IMR-90 (cell line): ENCODE measurements at regions not wholly inside any gene's neighbourhood (a gene's known extent, or its start where the extent isn't known, plus 50 kb on each side); places are given as distances from the start of the nearest gene placed in this dataset.

Source experiments
- ATAC-seq: fragments of 200-7000 bp; cut with Tn5 transposase; 2 replicates; pipeline ENCODE4 v1.9.1; 2020; ENCODE audit warnings: low read depth, mild to moderate bottlenecking, moderate library complexity
- BruUV-seq: library from RNA; stranded (reverse); fragments of 400-500 nt; replicated peaks from 2 replicates; lab custom pipeline; 2021; lab: Mats Ljungman, UMichigan
- CTCF ChIA-PET: fragments of 300-600 bp; formaldehyde crosslinking; extraction: SDS; loops from one replicate; lab custom pipeline; 2021; ENCODE audit warnings: antibody characterized with exemption; lab: Yijun Ruan, JAX
- POLR2A ChIA-PET: fragments of 300-600 bp; sonication (Branson Sonifier 250); formaldehyde crosslinking; loops from one replicate; lab custom pipeline; 2022; ENCODE audit warnings: antibody characterized with exemption; ENCODE audit not compliant: unreplicated experiment; lab: Charles Lee
- DNase-seq: peaks from one replicate; pipeline ENCODE4 v3.0.0; 2013
- H2AFZ ChIP-seq: replicated peaks from 2 replicates; pipeline ENCODE3; 2013; ENCODE audit warnings: low read length, mild to moderate bottlenecking; ENCODE audit not compliant: poor library complexity
- H2AK5ac ChIP-seq: 2 replicates; pipeline ENCODE4 v1.6.1; 2013; ENCODE audit warnings: low read depth, low read length, inconsistent platforms
- H2AK9ac ChIP-seq: replicated peaks from 2 replicates; pipeline ENCODE3; 2013; ENCODE audit warnings: mild to moderate bottlenecking, low read depth, low read length, moderate library complexity; ENCODE audit not compliant: poor library complexity
- H2BK120ac ChIP-seq: 2 replicates; pipeline ENCODE4 v1.6.1; 2013; ENCODE audit warnings: low read depth, low read length, inconsistent platforms
- H2BK15ac ChIP-seq: 3 replicates; pipeline ENCODE4 v1.6.1; 2013; ENCODE audit warnings: low read depth, low read length, inconsistent platforms
- H2BK20ac ChIP-seq: 2 replicates; pipeline ENCODE4 v1.6.1; 2013; ENCODE audit warnings: low read depth, mild to moderate bottlenecking, inconsistent platforms, low read length, moderate library complexity
- H2BK5ac ChIP-seq: 2 replicates; pipeline ENCODE4 v1.6.1; 2013; ENCODE audit warnings: mild to moderate bottlenecking, low read depth, low read length, inconsistent platforms; ENCODE audit not compliant: poor library complexity, severe bottlenecking
- H3K14ac ChIP-seq: replicated peaks from 2 replicates; pipeline ENCODE4 v1.6.1; 2013; ENCODE audit warnings: low read depth, low read length, inconsistent platforms
- H3K18ac ChIP-seq: 2 replicates; pipeline ENCODE4 v1.6.1; 2013; ENCODE audit warnings: low read depth, low read length, control low read depth
- H3K23ac ChIP-seq: 2 replicates; pipeline ENCODE4 v1.6.1; 2013; ENCODE audit warnings: low read depth, low read length, inconsistent platforms
- H3K27ac ChIP-seq: 2 replicates; pipeline ENCODE4 v1.5.1; 2013; ENCODE audit warnings: mild to moderate bottlenecking, control low read depth, low read length; ENCODE audit not compliant: insufficient read depth
- H3K27me3 ChIP-seq: 2 replicates; pipeline ENCODE4 v1.6.1; 2013; ENCODE audit warnings: low read length; ENCODE audit not compliant: control insufficient read depth, insufficient read depth
- H3K36me3 ChIP-seq: 2 replicates; pipeline ENCODE4 v1.6.1; 2013; ENCODE audit warnings: low read length, mixed read lengths; ENCODE audit not compliant: control insufficient read depth, insufficient read depth
- H3K4ac ChIP-seq: 2 replicates; pipeline ENCODE4 v1.6.1; 2013; ENCODE audit warnings: low read depth, low read length, inconsistent platforms
- H3K4me1 ChIP-seq: 2 replicates; pipeline ENCODE4 v1.6.1; 2013; ENCODE audit warnings: low read length, mixed read lengths; ENCODE audit not compliant: control insufficient read depth, insufficient read depth
- H3K4me2 ChIP-seq: 2 replicates; pipeline ENCODE4 v1.6.1; 2013; ENCODE audit warnings: low read depth, mild to moderate bottlenecking, control low read depth, low read length, moderate library complexity
- H3K4me3 ChIP-seq: 2 replicates; pipeline ENCODE4 v1.5.1; 2013; ENCODE audit warnings: low read depth, mild to moderate bottlenecking, control low read depth, low read length, moderate library complexity; ENCODE audit not compliant: insufficient read depth
- H3K56ac ChIP-seq: 2 replicates; pipeline ENCODE4 v1.6.1; 2013; ENCODE audit warnings: low read length, inconsistent platforms; ENCODE audit not compliant: insufficient read depth; ENCODE audit errors: extremely low read depth
- H3K79me1 ChIP-seq, 2 experiments: 2 replicates each; pipeline ENCODE4 v1.6.1; 2013; ENCODE audit warnings: low read length in 2 of 2, inconsistent platforms in 1 of 2, low read depth in 1 of 2
- H3K9ac ChIP-seq: 2 replicates; pipeline ENCODE4 v1.6.1; 2013; ENCODE audit warnings: low read depth, low read length, control low read depth
- H3K9me1 ChIP-seq: 2 replicates; pipeline ENCODE4 v1.6.1; 2013; ENCODE audit warnings: low read length, inconsistent platforms; ENCODE audit not compliant: insufficient read depth
- H3K9me3 ChIP-seq: 2 replicates; pipeline ENCODE4 v1.6.1; 2013; ENCODE audit warnings: low read length; ENCODE audit not compliant: control insufficient read depth, insufficient read depth
- H4K20me1 ChIP-seq: 2 replicates; pipeline ENCODE4 v1.6.1; 2013; ENCODE audit warnings: low read length, inconsistent platforms; ENCODE audit not compliant: insufficient read depth
- H4K5ac ChIP-seq: 2 replicates; pipeline ENCODE4 v1.6.1; 2013; ENCODE audit warnings: mild to moderate bottlenecking, low read depth, low read length, control low read depth
- H4K8ac ChIP-seq, 2 experiments: 2 replicates each; pipeline ENCODE4 v1.6.1; 2013; ENCODE audit warnings: low read depth in 2 of 2, low read length in 2 of 2, control low read depth in 1 of 2, inconsistent platforms in 1 of 2
- H4K91ac ChIP-seq: 2 replicates; pipeline ENCODE4 v1.6.1; 2013; ENCODE audit warnings: low read depth, low read length, inconsistent platforms; ENCODE audit not compliant: insufficient read depth
- CEBPB ChIP-seq: IDR thresholded peaks from 2 replicates; pipeline ENCODE4 v1.6.1; 2012; ENCODE audit warnings: low read depth, low read length, improper control_type of control experiment
- CTCF ChIP-seq: conservative IDR thresholded peaks from 2 replicates; pipeline ENCODE4 v1.5.1; 2012; ENCODE audit warnings: mild to moderate bottlenecking, low read depth, low read length, improper control_type of control experiment
- MAFK ChIP-seq: IDR thresholded peaks from 2 replicates; pipeline ENCODE4 v1.6.1; 2012; ENCODE audit warnings: low read depth, low read length, improper control_type of control experiment
- MXI1 ChIP-seq: IDR thresholded peaks from 2 replicates; pipeline ENCODE4 v1.6.1; 2012; ENCODE audit warnings: low read depth, mild to moderate bottlenecking, low read length, moderate library complexity, borderline replicate concordance
- RAD21 ChIP-seq: IDR thresholded peaks from 2 replicates; pipeline ENCODE4 v1.6.1; 2012; ENCODE audit warnings: low read length, improper control_type of control experiment
- RCOR1 ChIP-seq: IDR thresholded peaks from 2 replicates; pipeline ENCODE4 v1.6.1; 2012; ENCODE audit warnings: mild to moderate bottlenecking, low read length, improper control_type of control experiment; ENCODE audit not compliant: insufficient replicate concordance
- RFX5 ChIP-seq: IDR thresholded peaks from 2 replicates; pipeline ENCODE4 v1.8.0; 2012; ENCODE audit warnings: low read depth, mild to moderate bottlenecking, low read length, moderate library complexity
- WGBS, 2 experiments: methylation state at CpG; one replicate each; pipeline versions ENCODE4 v1.1.5 to v1.1.7; 2013; ENCODE audit warnings: missing lambda C conversion rate in 2 of 2; ENCODE audit not compliant: insufficient read length in 1 of 2; ENCODE audit errors: extremely low coverage in 2 of 2; 5-methylcytosine and 5-hydroxymethylcytosine counted together
- dilution Hi-C: fragments of 300-500 bp; cut with HindIII; formaldehyde crosslinking; loops from one replicate; pipeline ENCODE4 v1.14.3; 2018; ENCODE audit warnings: low sequenced_read_pairs; ENCODE audit not compliant: unreplicated experiment
- in situ Hi-C: fragments of 300-500 bp; cut with MboI; formaldehyde crosslinking; loops from 3 replicates; pipeline ENCODE4 v1.14.3; 2019; ENCODE audit warnings: low sequenced_read_pairs, inconsistent platforms, mixed read lengths
- intact Hi-C: fragments of 100-400 bp; cut with micrococcal nuclease; formaldehyde crosslinking; loops from 2 replicates; pipeline ENCODE4 v1.10.0; 2022

GRCh38 chr5:58075907-58076306, 384.0 kb downstream of the PLK2 start:
- BruUV-seq = no TSS peak
- Histone ChIP-seq H4K91ac (no peak overlapping the region), H2AK5ac (no peak overlapping the region), H3K36me3 (no peaks in the 10 kb centered on the region), H2BK120ac (no peak overlapping the region), H2BK5ac (no peak overlapping the region), H4K8ac (no peak overlapping the region), H2BK15ac (no peak overlapping the region), H2AK9ac (no peak overlapping the region), H4K20me1 (no peaks in the 10 kb centered on the region), H4K5ac (no peak overlapping the region), H2AFZ (no peak overlapping the region), H3K4me2 (no peak overlapping the region), H3K23ac (no peak overlapping the region), H3K27me3 (no peaks in the 10 kb centered on the region), H2BK20ac (no peak overlapping the region), H3K79me1 (no peaks in the 10 kb centered on the region), H3K4me1 (peaks cover 2% of the 10 kb centered on the region; the same call in 1 of the 2 replicates), H3K14ac (no peak overlapping the region), H3K9me1 (no peaks in the 10 kb centered on the region), H3K18ac (no peak overlapping the region), H3K27ac (no peak overlapping the region), H3K4ac (no peak overlapping the region), H3K9ac (no peak overlapping the region), H3K4me3 (no peak overlapping the region), H3K9me3 (no peaks in the 10 kb centered on the region), H3K56ac (no peak overlapping the region)
- ChIA-PET CTCF (no interaction called here), POLR2A (no interaction called here)
- ATAC-seq (no peak), DNase-seq (no peak)
- intact Hi-C loops (no loop called here), dilution Hi-C loops (no loop called here), in situ Hi-C loops (no loop called here)
- TF ChIP-seq RCOR1 (no peak), RFX5 (no peak), CEBPB (no peak), RAD21 (no peak), MAFK (no peak), MXI1 (no peak), CTCF (no peak)
- WGBS, 2 experiments = no CpG with 5 or more reads among the region's 3 CpGs
